Lower leg skin (tissue), 4 donors: ENCODE measurements at regions not wholly inside any gene's neighbourhood (a gene's known extent, or its start where the extent isn't known, plus 50 kb on each side); places are given as distances from the start of the nearest gene placed in this dataset.

Source experiments
- DNase-seq, 2 donors: peaks; one replicate each; pipeline ENCODE4 v3.0.0-alpha.2; 2019; ENCODE audit warnings: low spot score in 2 of 2
- H3K4me3 ChIP-seq: fragments of 200-600 bp; sonication (generic); 2 replicates; pipeline ENCODE4 v1.5.1; 2017; ENCODE audit warnings: mild to moderate bottlenecking, low read depth; ENCODE audit not compliant: poor library complexity, severe bottlenecking
- CTCF ChIP-seq, 3 donors: fragments of 450-650 bp; IDR thresholded peaks; one replicate each; pipeline ENCODE4 v1.5.1; 2016; ENCODE audit warnings: antibody characterized with exemption in 3 of 3, mild to moderate bottlenecking in 3 of 3, moderate library complexity in 2 of 3
- POLR2A ChIP-seq, 2 donors: fragments of 450-650 bp; IDR thresholded peaks; one replicate each; pipeline ENCODE4 v1.6.1; 2016 to 2017; ENCODE audit warnings: antibody characterized with exemption in 2 of 2, mild to moderate bottlenecking in 1 of 2, moderate library complexity in 1 of 2
- WGBS, 2 donors: methylation state at CpG; one replicate each; pipeline ENCODE4 v1.1.5; 2018; 5-methylcytosine and 5-hydroxymethylcytosine counted together
- intact Hi-C: fragments of 100-400 bp; cut with DNase I; formaldehyde crosslinking; loops from one replicate; pipeline ENCODE4 v1.15.0; 2023; ENCODE audit warnings: low total_unique reads

- no peak for TF ChIP-seq CTCF (IDR thresholded peaks at IDR 0.05)
- no peak for TF ChIP-seq POLR2A (IDR thresholded peaks at IDR 0.05)
- WGBS, 2 donors: 86 to 87% methylated on average over 3 of the region's 3 CpGs
- no peak for DNase-seq
- H3K4me3 ChIP-seq: no peak overlapping the region
- intact Hi-C loops: no loop called here
Measured at GRCh38 chr6:141968632-141969031, 164.1 kb upstream of the GJE1 start.

- TF ChIP-seq CTCF (IDR thresholded peaks at IDR 0.05) (no peak), POLR2A (IDR thresholded peaks at IDR 0.05) (no peak)
- 46 to 49% methylated on average over 2 of the region's 2 CpGs for WGBS, 2 donors
- H3K4me3 ChIP-seq: no peak overlapping the region
- intact Hi-C loops: no loop called here
- no peak for DNase-seq
Measured at GRCh38 chr6:141965016-141965545, 167.6 kb upstream of the GJE1 start.

GRCh38 chr6:141963543-141964295 is 169.0 kb upstream of the GJE1 start:
- DNase-seq: no peak
- no peak for TF ChIP-seq POLR2A (IDR thresholded peaks at IDR 0.05)
- TF ChIP-seq CTCF (IDR thresholded peaks at IDR 0.05): no peak
- intact Hi-C loops: no loop called here
- H3K4me3 ChIP-seq: no peak overlapping the region
- 82 to 87% methylated on average over 3 of the region's 3 CpGs for WGBS, 2 donors

GRCh38 chr6:141957271-141957670 is 175.5 kb upstream of the GJE1 start:
- TF ChIP-seq CTCF (IDR thresholded peaks at IDR 0.05) (no peak), POLR2A (IDR thresholded peaks at IDR 0.05) (no peak)
- no peak overlapping the region for H3K4me3 ChIP-seq
- intact Hi-C loops: no loop called here
- WGBS, 2 donors: 62 to 74% methylated on average over 4 of the region's 4 CpGs
- DNase-seq: no peak

- H3K4me3 ChIP-seq: no peak overlapping the region
- DNase-seq: no peak
- TF ChIP-seq POLR2A (IDR thresholded peaks at IDR 0.05) (no peak), CTCF (IDR thresholded peaks at IDR 0.05) (no peak)
- intact Hi-C loops: no loop called here
- 71 to 82% methylated on average over 1 of the region's 1 CpG for WGBS, 2 donors
Measured at GRCh38 chr6:141956868-141957267, 175.9 kb upstream of the GJE1 start.
